PC-9 (cell line): ENCODE measurements at regions not wholly inside any gene's neighbourhood (a gene's known extent, or its start where the extent isn't known, plus 50 kb on each side); places are given as distances from the start of the nearest gene placed in this dataset.
A peak's percentile ranks its signal among the peaks of the same experiment; 100 is the strongest.

Experiments
- BruUV-seq: library from RNA; stranded (reverse); fragments of 400-500 nt; replicated peaks from 2 replicates; lab custom pipeline; 2021; lab: Mats Ljungman, UMichigan
- CTCF ChIA-PET: fragments of 300-600 bp; sonication (Branson Sonifier 250); formaldehyde crosslinking; loops from one replicate; lab custom pipeline; 2022; ENCODE audit warnings: antibody characterized with exemption; lab: Charles Lee
- POLR2A ChIA-PET: fragments of 300-600 bp; sonication (Branson Sonifier 250); formaldehyde crosslinking; loops from one replicate; lab custom pipeline; 2022; ENCODE audit warnings: antibody characterized with exemption; ENCODE audit not compliant: unreplicated experiment; lab: Charles Lee
- DNase-seq, 2 experiments: peaks; one replicate each; pipeline versions ENCODE4 v3.0.0 to v3.0.0-alpha.2; 2015 to 2022; ENCODE audit warnings: mixed read lengths in 1 of 2
- H2AFZ ChIP-seq: fragments of 200-600 bp; sonication (generic); 2 replicates; pipeline ENCODE4 v1.8.1; 2017; ENCODE audit warnings: antibody characterized with exemption
- H3F3A ChIP-seq: fragments of 200-600 bp; sonication (generic); 2 replicates; pipeline ENCODE4 v1.8.1; 2017; ENCODE audit warnings: antibody characterized with exemption, mild to moderate bottlenecking, low read depth; ENCODE audit not compliant: insufficient read depth
- H3K27ac ChIP-seq: fragments of 200-600 bp; sonication (generic); 2 replicates; pipeline ENCODE4 v1.6.1; 2016; ENCODE audit warnings: mixed run types
- H3K27me3 ChIP-seq: fragments of 200-600 bp; sonication (generic); 2 replicates; pipeline ENCODE4 v1.6.1; 2016; ENCODE audit warnings: low read depth, mixed run types; ENCODE audit not compliant: insufficient read depth
- H3K36me3 ChIP-seq: fragments of 200-600 bp; sonication (generic); 2 replicates; pipeline ENCODE4 v1.6.1; 2016; ENCODE audit warnings: low read depth, mixed run types
- H3K4me1 ChIP-seq: fragments of 200-600 bp; sonication (generic); replicated peaks from 2 replicates; pipeline ENCODE4 v1.6.1; 2016; ENCODE audit warnings: mixed run types; ENCODE audit not compliant: insufficient read depth
- H3K4me2 ChIP-seq: fragments of 200-600 bp; sonication (generic); 2 replicates; pipeline ENCODE4 v1.6.1; 2017; ENCODE audit warnings: mixed run types
- H3K4me3 ChIP-seq: fragments of 200-600 bp; sonication (generic); 2 replicates; pipeline ENCODE4 v1.6.1; 2016; ENCODE audit warnings: mixed run types
- H3K79me2 ChIP-seq: fragments of 200-600 bp; sonication (generic); 2 replicates; pipeline ENCODE4 v1.6.1; 2017; ENCODE audit warnings: low read depth, mixed run types
- H3K9me2 ChIP-seq: fragments of 200-600 bp; sonication (generic); 2 replicates; pipeline ENCODE4 v1.8.1; 2017; ENCODE audit warnings: mild to moderate bottlenecking; ENCODE audit not compliant: insufficient read depth
- H3K9me3 ChIP-seq: fragments of 200-600 bp; sonication (generic); 2 replicates; pipeline ENCODE4 v1.8.1; 2016; ENCODE audit warnings: low read depth; ENCODE audit not compliant: insufficient read depth
- H4K20me1 ChIP-seq: fragments of 200-600 bp; sonication (generic); 2 replicates; pipeline ENCODE4 v1.8.1; 2017; ENCODE audit not compliant: insufficient read depth
- EZH2 ChIP-seq: fragments of 200-600 bp; sonication (generic); IDR thresholded peaks from 2 replicates; pipeline ENCODE4 v1.8.0; 2017; ENCODE audit warnings: antibody characterized with exemption, low read depth
- intact Hi-C: fragments of 100-400 bp; cut with micrococcal nuclease; formaldehyde crosslinking; loops from one replicate; pipeline ENCODE4 v1.10.0; 2022; ENCODE audit not compliant: unreplicated experiment
- TF ChIP-seq, protein P1 (sequence below): fragments of 200-600 bp; sonication (generic); conservative IDR thresholded peaks from 2 replicates; pipeline ENCODE4 v1.6.1; 2017; ENCODE audit warnings: mixed run types, antibody characterized with exemption, mild to moderate bottlenecking, moderate library complexity

DNA sequence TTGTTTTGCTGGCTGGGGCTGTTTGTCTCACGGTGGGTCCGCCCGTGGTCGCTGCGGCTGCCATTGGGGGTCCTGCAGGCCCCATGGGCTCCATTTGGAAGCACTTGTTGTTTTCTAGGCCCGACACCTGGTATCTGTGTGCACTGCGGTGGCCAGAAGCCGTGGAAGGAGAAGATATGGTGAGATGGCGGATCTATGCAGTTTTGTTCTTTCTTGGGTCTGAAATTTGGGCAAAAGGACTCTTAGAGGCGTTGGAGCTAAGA lies 109.5 kb upstream of the SHH start:
- no peak for DNase-seq
- BruUV-seq: TSS peak; percentile 25
- H2AFZ ChIP-seq: 0 out of 2 replicates have a peak overlapping the region, but pooled peaks have one; percentile 63
- ChIA-PET POLR2A (interaction anchor here (0.5 to 0.9 kb wide), 2 partner anchors 30 to 76 kb away, joined by 3 to 6 read pairs; no protein-coding TSS in a partner anchor), CTCF (interaction anchor here (0.8 kb wide), 1 partner anchor 30 kb away, joined by 3 read pairs; no protein-coding TSS in a partner anchor)
- no peaks in the 10 kb centered on the region for H3K79me2 ChIP-seq
- no peak for TF ChIP-seq EZH2
- TF ChIP-seq, protein P1, sequence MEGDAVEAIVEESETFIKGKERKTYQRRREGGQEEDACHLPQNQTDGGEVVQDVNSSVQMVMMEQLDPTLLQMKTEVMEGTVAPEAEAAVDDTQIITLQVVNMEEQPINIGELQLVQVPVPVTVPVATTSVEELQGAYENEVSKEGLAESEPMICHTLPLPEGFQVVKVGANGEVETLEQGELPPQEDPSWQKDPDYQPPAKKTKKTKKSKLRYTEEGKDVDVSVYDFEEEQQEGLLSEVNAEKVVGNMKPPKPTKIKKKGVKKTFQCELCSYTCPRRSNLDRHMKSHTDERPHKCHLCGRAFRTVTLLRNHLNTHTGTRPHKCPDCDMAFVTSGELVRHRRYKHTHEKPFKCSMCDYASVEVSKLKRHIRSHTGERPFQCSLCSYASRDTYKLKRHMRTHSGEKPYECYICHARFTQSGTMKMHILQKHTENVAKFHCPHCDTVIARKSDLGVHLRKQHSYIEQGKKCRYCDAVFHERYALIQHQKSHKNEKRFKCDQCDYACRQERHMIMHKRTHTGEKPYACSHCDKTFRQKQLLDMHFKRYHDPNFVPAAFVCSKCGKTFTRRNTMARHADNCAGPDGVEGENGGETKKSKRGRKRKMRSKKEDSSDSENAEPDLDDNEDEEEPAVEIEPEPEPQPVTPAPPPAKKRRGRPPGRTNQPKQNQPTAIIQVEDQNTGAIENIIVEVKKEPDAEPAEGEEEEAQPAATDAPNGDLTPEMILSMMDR: no peak
- H3K4me2 ChIP-seq: peak overlapping the region; percentile 84
- H3K9me2 ChIP-seq: no peaks in the 10 kb centered on the region
- H3K4me1 ChIP-seq: peaks cover 61% of the 10 kb centered on the region
- intact Hi-C loops: loop anchor here (1.0 kb wide), 2 partner anchors 30 to 77 kb away; no protein-coding TSS in a partner anchor
- no peaks in the 10 kb centered on the region for H3K36me3 ChIP-seq
- no peaks in the 10 kb centered on the region for H4K20me1 ChIP-seq
- peaks cover 41% of the 10 kb centered on the region for H3F3A ChIP-seq
- H3K4me3 ChIP-seq: peak overlapping the region; percentile 48; the same call in 1 of the 2 replicates
- peak overlapping the region; percentile 91 for H3K27ac ChIP-seq
- no peaks in the 10 kb centered on the region for H3K27me3 ChIP-seq
- no peaks in the 10 kb centered on the region for H3K9me3 ChIP-seq

DNA sequence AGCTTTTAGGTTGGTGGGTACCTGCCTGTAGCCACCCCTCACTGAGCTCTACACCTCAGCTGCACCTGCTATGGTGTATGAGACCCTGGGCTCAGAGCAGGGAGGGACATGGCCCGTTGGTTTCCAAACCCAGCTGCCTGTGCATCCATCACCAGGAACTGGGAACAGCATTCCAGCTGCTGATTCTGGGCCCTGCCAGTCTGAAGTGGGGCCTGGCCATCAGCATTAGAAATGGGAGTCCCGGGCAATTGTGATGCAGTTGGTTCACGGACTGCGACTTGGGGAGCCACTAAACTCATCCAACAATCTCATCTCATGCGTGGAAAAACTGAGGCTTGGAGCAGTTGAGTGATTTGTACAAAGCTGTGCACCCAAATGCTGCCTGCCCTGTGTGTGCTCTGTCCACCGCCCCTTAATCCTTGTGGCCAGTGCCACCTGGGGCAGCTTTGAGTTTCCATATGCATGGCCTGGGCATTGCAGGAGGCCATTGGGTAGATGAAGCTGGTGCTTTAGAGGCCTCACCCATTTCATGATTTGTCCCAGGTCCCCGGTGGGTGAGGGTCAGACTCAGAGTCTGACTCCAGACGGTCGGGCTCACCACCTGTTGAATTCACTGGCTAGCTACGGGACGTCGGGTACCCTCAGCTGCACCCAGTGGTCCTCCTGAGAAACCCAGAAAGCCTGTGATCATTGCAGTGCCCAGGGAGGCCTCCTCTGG lies 109.0 kb upstream of the SHH start:
- TF ChIP-seq, protein P1: no peak
- TF ChIP-seq EZH2: no peak
- Histone ChIP-seq H3K9me3 (no peaks in the 10 kb centered on the region), H4K20me1 (no peaks in the 10 kb centered on the region), H3K4me3 (peak overlapping the region; percentile 48; the same call in 1 of the 2 replicates), H3K79me2 (no peaks in the 10 kb centered on the region), H3F3A (peaks cover 41% of the 10 kb centered on the region), H3K27me3 (no peaks in the 10 kb centered on the region), H3K4me1 (peaks cover 61% of the 10 kb centered on the region), H3K4me2 (peak overlapping the region; percentile 84), H3K9me2 (no peaks in the 10 kb centered on the region), H2AFZ (0 out of 2 replicates have a peak overlapping the region, but pooled peaks have one; percentile 63), H3K27ac (peak overlapping the region; percentile 91), H3K36me3 (no peaks in the 10 kb centered on the region)
- no TSS peak for BruUV-seq
- no peak for DNase-seq
- CTCF ChIA-PET: interaction anchor here (0.8 kb wide), 1 partner anchor 30 kb away, joined by 3 read pairs; no protein-coding TSS in a partner anchor
- intact Hi-C loops: no loop called here
- POLR2A ChIA-PET: interaction anchor here (0.5 to 0.9 kb wide), 2 partner anchors 31 to 77 kb away, joined by 3 to 6 read pairs; no protein-coding TSS in a partner anchor

DNA sequence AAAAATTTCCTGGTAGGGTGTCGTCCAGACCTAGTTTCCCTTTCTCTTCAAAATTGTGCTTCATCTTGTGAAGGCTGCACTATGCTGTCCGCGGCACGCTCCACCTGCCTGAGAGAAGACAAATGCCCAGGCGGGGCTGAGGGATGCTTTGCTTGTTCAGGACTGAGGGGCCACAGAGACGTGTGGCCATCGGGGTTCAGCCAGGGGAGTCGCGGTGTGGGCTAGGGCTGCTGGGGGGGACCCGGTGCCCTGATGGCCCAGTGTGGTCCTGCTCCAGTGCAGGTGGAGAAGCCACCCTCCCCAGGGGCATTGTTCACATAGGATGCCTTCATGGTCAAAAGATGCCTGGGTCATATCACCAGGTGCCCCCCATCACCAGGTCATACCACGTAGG lies 107.8 kb upstream of the SHH start:
- Histone ChIP-seq H3K4me3 (no peak overlapping the region), H3K4me2 (no peak overlapping the region), H3K79me2 (no peaks in the 10 kb centered on the region), H3K27ac (no peak overlapping the region), H3K9me3 (no peaks in the 10 kb centered on the region), H3K27me3 (no peaks in the 10 kb centered on the region), H3K36me3 (no peaks in the 10 kb centered on the region), H3K9me2 (no peaks in the 10 kb centered on the region), H3K4me1 (peaks cover 61% of the 10 kb centered on the region), H2AFZ (no peak overlapping the region), H4K20me1 (no peaks in the 10 kb centered on the region), H3F3A (peaks cover 41% of the 10 kb centered on the region)
- intact Hi-C loops: no loop called here
- BruUV-seq: no TSS peak
- ChIA-PET CTCF (no interaction called here), POLR2A (no interaction called here)
- no peak for DNase-seq
- no peak for TF ChIP-seq EZH2
- TF ChIP-seq, protein P1: no peak
